ENCODE measurements at regions not wholly inside any gene's neighbourhood (a gene's known extent, or its start where the extent isn't known, plus 50 kb on each side); places are given as distances from the start of the nearest gene placed in this dataset.

DNA sequence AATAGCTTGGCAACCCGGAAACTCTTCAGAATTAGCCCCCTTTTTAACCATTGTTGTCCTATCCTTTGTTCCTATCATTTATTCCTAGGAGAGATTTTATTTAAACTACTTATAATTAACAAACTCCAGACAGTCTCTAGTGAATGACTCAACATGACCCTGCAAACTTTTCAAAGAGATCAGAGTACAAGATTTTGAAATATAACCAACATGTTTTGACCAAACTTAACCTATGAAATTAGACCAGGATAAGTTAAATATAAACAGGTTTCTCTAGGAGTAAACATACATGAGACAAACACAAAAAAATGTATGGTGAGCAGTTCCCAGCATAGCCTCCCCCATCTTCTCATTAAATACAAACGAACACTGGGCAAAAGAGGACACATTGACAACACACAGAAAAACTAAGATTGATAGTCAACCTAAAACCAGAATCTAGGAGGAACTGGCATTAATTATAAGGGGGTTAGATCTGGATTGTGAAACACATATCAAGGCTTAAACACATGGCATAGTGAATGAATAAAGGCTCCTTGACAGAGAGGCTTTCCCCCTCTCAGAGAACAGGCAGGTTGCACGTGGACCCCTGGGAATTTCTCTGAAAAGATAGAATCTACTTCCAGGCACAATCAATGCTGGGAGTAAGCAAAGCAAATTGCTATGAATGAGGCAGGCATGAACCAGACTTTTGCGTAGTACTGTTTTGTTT is 284.1 kb downstream of the IRS1 start:
- no peak for DNase-seq (ENCODE audit: low spot score)
- Histone ChIP-seq H3K4me1 (ENCODE audit: insufficient read depth) (peaks cover 8% of the 10 kb centered on the region), H3K27me3 (no peaks in the 10 kb centered on the region), H3K27ac (peak overlapping the region; percentile 47), H3K36me3 (replicated peaks; ENCODE audit: insufficient read depth, low read depth) (no peaks in the 10 kb centered on the region), H3K9me3 (ENCODE audit: low read depth) (no peaks in the 10 kb centered on the region), H3K79me2 (no peaks in the 10 kb centered on the region), H2AFZ (no peak overlapping the region), H3K4me2 (no peak overlapping the region), H4K20me1 (ENCODE audit: insufficient read depth, poor library complexity, severe bottlenecking) (no peaks in the 10 kb centered on the region), H3K4me3 (no peak overlapping the region), H3K9me2 (replicated peaks; ENCODE audit: insufficient read depth) (no peaks in the 10 kb centered on the region)
- 63% methylated on average over 4 of the region's 4 CpGs for WGBS (ENCODE audit: low lambda C conversion rate, missing lambda C conversion rate)
- TF ChIP-seq, protein P1, sequence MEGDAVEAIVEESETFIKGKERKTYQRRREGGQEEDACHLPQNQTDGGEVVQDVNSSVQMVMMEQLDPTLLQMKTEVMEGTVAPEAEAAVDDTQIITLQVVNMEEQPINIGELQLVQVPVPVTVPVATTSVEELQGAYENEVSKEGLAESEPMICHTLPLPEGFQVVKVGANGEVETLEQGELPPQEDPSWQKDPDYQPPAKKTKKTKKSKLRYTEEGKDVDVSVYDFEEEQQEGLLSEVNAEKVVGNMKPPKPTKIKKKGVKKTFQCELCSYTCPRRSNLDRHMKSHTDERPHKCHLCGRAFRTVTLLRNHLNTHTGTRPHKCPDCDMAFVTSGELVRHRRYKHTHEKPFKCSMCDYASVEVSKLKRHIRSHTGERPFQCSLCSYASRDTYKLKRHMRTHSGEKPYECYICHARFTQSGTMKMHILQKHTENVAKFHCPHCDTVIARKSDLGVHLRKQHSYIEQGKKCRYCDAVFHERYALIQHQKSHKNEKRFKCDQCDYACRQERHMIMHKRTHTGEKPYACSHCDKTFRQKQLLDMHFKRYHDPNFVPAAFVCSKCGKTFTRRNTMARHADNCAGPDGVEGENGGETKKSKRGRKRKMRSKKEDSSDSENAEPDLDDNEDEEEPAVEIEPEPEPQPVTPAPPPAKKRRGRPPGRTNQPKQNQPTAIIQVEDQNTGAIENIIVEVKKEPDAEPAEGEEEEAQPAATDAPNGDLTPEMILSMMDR (IDR thresholded peaks at IDR 0.05; ENCODE audit: poor library complexity), result no peak
- TF ChIP-seq EZH2phosphoT487 (IDR thresholded peaks at IDR 0.05; ENCODE audit: low read depth, severe bottlenecking, unreplicated experiment) (no peak), EZH2 (IDR thresholded peaks at IDR 0.05; ENCODE audit: borderline replicate concordance) (no peak)

DNA sequence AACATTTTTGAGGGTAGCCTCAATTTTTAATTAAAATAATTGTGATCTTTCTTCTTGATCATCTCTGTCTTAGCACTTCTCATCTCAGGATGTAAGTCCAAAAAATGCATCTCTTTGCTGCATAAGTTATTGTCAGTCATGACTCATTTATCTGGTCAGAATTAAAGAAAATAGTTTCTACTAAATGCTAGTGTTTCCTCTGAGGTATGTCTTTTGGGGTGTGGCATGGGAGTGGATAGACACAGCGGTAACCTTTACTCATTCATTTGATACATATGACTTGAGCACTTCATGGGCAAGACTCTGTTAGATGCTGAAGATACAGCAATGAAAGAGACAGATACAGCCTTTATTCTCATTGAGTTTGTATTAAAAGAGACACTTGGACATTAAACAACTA is 284.7 kb downstream of the IRS1 start:
- Histone ChIP-seq H3K79me2 (no peaks in the 10 kb centered on the region), H3K4me2 (no peak overlapping the region), H4K20me1 (ENCODE audit: insufficient read depth, poor library complexity, severe bottlenecking) (no peaks in the 10 kb centered on the region), H3K4me1 (ENCODE audit: insufficient read depth) (peaks cover 8% of the 10 kb centered on the region), H3K27me3 (no peaks in the 10 kb centered on the region), H3K36me3 (replicated peaks; ENCODE audit: insufficient read depth, low read depth) (no peaks in the 10 kb centered on the region), H2AFZ (no peak overlapping the region), H3K9me3 (ENCODE audit: low read depth) (no peaks in the 10 kb centered on the region), H3K9me2 (replicated peaks; ENCODE audit: insufficient read depth) (no peaks in the 10 kb centered on the region), H3K27ac (peak overlapping the region; percentile 45), H3K4me3 (no peak overlapping the region)
- TF ChIP-seq, protein P1 (IDR thresholded peaks at IDR 0.05; ENCODE audit: poor library complexity), result no peak
- TF ChIP-seq EZH2 (IDR thresholded peaks at IDR 0.05; ENCODE audit: borderline replicate concordance), result no peak
- TF ChIP-seq EZH2phosphoT487 (IDR thresholded peaks at IDR 0.05; ENCODE audit: low read depth, severe bottlenecking, unreplicated experiment), result no peak
- no peak for DNase-seq (ENCODE audit: low spot score)
- 0% methylated on average over 1 of the region's 1 CpG for WGBS (ENCODE audit: low lambda C conversion rate, missing lambda C conversion rate)

DNA sequence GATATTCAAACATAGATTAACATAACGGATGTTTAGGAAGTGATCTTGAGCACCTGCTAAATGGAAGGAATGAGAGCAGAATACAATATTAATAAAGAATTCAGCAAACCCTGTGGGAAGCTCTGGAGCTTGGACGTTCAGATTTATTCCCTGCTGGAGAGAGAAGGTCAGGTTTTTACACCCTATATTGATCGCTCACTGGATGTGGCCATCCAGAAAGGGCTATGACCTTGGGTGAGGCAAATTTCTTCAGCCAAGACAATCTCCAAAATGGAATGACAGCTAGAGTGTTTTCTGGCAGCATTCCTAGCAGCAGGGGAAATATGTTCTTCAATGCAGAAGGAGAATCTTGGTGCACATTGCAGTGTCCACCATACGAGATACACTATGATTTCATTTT is 288.3 kb downstream of the IRS1 start:
- 88% methylated on average over 4 of the region's 4 CpGs for WGBS (ENCODE audit: low lambda C conversion rate, missing lambda C conversion rate)
- Histone ChIP-seq H3K9me3 (ENCODE audit: low read depth) (no peaks in the 10 kb centered on the region), H2AFZ (no peak overlapping the region)

More for the DNA sequence above, 288.3 kb downstream of the IRS1 start:
- no peak overlapping the region for H3K4me3 ChIP-seq
- TF ChIP-seq, protein P1 (IDR thresholded peaks at IDR 0.05; ENCODE audit: poor library complexity), result no peak
- TF ChIP-seq EZH2phosphoT487 (IDR thresholded peaks at IDR 0.05; ENCODE audit: low read depth, severe bottlenecking, unreplicated experiment) (no peak), EZH2 (IDR thresholded peaks at IDR 0.05; ENCODE audit: borderline replicate concordance) (no peak)
- DNase-seq (ENCODE audit: low spot score), result no peak
- no peaks in the 10 kb centered on the region for H3K9me2 ChIP-seq (replicated peaks; ENCODE audit: insufficient read depth)
- no peak overlapping the region for H3K4me2 ChIP-seq
- H3K79me2 ChIP-seq, result no peaks in the 10 kb centered on the region
- no peaks in the 10 kb centered on the region for H3K36me3 ChIP-seq (replicated peaks; ENCODE audit: insufficient read depth, low read depth)
- peaks cover 8% of the 10 kb centered on the region for H3K4me1 ChIP-seq (ENCODE audit: insufficient read depth)
- H3K27ac ChIP-seq, result no peak overlapping the region
- no peaks in the 10 kb centered on the region for H4K20me1 ChIP-seq (ENCODE audit: insufficient read depth, poor library complexity, severe bottlenecking)
- no peaks in the 10 kb centered on the region for H3K27me3 ChIP-seq

Data from hepatocyte (in vitro differentiated cells).